GM19452 (cell line): ENCODE measurements at regions not wholly inside any gene's neighbourhood (a gene's known extent, or its start where the extent isn't known, plus 50 kb on each side); places are given as distances from the start of the nearest gene placed in this dataset.
"Not testable (repeated sequence)": the region's sequence is repeated elsewhere in the genome, so short reads cannot be mapped to it uniquely, and the experiment has no call there.

ENCODE experiments used
- ATAC-seq: cut with Tn5 transposase; IDR thresholded peaks from one replicate; pipeline ENCODE4 v1.9.1; 2021; ENCODE audit not compliant: unreplicated experiment

DNA sequence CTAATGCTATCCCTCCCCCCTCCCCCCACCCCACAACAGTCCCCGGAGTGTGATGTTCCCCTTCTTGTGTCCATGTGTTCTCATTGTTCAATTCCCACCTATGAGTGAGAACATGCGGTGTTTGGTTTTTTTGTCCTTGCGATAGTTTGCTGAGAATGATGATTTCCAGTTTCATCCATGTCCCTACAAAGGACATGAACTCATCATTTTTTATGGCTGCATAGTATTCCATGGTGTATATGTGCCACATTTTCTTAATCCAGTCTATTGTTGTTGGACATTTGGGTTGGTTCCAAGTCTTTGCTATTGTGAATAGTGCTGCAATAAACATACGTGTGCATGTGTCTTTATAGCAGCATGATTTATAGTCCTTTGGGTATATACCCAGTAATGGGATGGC lies 133.7 kb upstream of the ANK3 start:
- ATAC-seq, result not testable (repeated sequence)

DNA sequence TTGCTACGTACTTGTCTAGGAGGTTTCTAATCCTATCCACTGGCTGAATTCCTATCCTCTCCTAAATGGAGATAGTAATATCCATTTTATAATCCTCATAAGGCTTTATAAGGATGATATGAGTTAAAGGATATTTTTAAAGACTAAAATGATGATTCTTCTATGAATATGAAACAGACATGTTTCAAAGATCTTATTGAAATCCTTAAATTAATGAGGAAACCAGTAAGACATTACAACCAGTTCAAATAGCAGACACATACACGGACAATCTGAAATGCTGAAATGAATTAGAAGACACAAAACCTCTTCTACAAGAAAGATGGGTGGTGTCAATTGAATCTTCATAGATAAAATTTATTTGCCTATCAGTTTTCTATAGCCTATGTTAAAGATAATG lies 132.9 kb upstream of the ANK3 start:
- ATAC-seq, result no peak

DNA sequence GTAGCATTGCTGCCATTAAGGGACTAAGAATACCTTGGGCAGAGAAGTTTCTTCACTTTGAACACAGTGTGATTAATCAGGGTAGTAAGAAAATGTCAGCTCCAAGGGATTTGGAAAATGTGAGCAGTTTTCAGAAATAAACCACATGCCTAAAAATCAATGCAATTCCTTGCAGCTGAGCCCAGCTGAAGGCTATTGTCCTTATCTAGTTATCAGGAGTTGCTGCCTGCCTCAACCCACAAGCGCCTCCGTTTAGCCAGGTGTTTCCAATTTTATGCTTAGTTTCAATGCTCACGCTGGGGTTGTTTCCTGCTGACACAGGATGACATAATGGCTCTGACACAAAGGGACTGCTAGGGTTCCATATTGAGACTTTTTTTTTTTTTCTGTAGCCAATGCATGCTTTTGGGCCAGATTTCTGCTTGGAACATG lies 132.3 kb upstream of the ANK3 start:
- no peak for ATAC-seq

DNA sequence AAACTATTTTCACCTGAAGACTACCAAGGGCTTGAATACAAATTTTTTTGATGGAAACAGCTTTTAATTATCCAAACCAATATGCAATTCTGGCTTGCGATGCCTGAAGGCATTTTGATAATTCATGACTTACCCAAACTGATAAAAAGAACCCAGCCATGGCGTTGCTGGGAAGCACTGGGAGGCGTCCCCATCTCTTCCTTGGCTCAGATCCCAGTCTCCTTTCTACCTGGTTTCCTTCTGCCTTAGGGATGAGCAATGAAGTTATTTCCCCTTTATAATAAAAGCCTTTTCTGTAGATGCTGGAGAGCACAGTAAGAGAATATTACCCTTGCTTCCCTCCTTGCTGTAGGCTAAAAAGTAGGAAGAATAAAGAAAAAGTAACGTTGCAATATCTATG lies 129.1 kb upstream of the ANK3 start:
- no peak for ATAC-seq

DNA sequence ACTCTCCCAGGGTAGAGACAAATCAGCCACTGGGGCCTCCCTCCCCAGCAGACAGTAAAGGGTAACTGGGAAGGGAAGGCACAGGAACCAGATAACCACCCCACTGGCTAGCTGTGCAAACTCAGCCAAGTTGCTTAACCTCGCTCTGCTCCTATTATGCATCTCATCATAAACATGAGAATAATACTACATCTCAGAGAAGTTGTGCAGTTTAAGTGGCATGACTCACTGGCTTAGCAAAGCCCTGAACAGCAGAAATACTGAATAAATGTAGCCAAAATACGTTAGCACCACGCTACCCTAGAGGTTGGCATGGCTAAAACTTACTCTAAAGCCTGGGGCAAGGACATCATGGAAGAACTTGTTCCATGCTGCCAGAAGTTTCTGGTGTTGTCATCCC lies 128.1 kb upstream of the ANK3 start:
- no peak for ATAC-seq

DNA sequence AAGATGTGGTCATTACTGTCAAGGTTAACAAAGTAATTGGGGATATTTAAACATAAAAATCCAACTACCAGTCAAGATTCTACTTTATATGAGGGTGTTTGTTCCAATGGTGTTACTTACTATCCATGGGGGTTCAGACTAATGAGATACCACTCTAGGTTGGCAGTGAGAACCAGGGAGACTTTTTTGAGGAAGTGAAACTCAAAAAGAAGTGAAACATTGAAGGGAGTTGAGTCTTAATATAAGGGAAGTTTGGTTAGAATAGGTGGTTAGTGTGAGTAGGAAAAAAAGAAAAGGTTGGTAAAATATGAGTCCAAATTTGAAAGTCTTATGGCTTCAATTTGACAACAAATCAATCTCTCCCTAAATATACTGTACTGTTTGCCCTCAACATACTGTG lies 123.6 kb upstream of the ANK3 start:
- peak; percentile 63 for ATAC-seq

DNA sequence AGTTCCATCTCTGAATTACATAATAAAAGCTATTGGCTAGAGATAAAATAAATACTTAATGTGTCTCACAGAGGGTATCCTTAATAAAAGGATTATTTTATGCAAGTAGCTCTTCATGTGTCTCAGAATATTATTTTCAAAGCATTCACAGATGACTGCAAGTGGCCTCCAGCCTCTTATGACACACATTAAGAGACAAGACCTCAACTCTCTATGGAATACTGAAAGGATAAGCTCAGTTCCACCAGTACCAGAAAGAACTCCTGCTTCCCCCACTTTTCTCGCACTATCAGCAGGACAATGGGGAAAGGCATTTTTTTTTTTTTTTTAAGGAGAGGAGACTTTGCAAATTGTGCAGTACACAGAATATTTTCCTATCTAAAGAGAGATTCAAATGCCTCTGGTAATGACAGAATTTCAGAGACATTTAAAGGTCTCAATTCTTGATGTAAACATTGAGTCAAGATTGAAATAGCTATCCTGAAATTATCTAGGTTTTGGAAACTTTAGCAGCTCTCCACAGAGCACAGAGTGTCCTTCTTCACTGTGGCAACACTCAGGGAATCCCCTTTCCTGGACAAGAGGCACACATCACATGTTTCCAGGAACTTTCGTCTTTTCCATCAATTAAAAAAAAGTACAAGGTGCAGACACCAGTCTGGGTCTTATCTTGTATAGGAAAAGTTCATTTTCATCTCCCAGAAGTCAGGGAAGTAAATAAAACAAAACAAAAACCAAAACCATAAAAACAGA lies 122.0 kb upstream of the ANK3 start:
- no peak for ATAC-seq

DNA sequence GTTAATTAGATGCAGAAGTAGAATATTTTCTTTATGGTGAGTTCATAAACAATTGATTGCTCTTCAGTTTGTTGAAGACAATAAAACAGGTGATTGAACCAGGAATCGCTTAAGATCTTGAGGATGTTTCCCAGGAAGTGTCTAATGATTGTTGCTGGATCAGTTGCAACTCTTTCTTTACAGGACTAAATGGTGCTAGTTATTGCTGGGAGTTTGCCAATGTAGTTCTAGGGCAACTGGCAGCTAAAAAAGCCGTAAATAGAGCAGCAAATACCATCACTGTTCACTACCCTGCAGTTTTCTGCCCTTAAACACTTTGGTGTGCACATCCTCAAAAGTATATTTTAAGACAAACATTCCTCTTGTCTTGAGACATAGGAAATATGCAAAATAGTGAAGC lies 119.2 kb upstream of the ANK3 start:
- no peak for ATAC-seq

DNA sequence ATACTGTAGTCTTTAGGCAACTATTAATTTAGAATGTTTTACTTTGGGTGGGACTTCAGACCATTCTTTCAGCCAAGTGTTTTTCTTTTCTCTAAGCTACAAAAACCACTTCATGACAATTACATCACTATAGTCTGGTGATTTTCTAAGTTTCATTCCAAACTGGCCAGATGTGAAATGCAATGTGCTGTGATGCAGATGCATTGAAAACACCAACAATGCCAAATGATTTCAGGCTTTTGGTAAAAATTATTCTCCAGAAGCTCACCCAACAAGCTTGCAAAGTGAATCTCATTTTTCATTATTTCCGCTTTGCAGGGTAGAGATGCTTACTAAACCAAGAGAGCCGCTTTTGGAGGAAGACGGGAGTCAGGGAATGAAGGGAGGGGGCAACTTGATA lies 118.4 kb upstream of the ANK3 start:
- no peak for ATAC-seq

DNA sequence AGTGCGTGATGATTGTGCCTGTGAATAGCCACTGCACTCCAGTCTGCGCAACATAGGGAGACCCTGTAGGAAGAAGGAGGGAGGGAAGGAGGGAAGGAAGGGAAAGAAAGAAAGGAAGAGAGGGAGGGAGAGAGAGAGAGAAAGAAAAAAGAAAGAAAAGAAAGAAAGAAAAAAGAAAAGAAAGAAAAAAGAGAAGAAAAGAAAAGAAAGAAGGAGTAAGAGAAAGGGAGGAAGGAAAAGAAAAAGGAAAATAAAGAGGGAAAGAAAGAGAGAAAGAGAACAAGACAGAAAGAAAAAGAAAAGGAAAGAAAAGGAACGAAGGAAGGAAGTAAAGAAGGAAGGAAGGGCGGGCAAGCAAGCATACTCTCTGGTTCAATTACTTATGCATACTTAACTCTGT lies 112.9 kb upstream of the ANK3 start:
- no peak for ATAC-seq

DNA sequence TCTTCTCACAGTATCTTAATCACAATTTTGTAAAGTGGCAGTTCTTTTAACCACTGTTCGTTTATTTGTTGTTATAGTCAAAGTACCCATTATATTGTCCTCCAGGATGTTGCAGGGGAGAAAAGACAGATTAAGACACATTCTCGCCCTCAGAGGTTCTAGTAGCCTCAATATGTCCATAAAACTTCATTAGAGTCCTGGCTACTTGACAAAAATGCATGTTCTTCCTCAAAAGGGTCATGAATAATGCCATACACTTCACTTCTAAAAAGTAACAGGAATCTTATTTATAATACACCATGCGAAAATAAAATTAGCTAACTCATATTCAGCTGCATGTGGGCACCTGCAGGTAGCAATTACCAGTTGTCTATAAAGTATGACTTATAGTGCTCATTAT lies 109.3 kb upstream of the ANK3 start:
- no peak for ATAC-seq

DNA sequence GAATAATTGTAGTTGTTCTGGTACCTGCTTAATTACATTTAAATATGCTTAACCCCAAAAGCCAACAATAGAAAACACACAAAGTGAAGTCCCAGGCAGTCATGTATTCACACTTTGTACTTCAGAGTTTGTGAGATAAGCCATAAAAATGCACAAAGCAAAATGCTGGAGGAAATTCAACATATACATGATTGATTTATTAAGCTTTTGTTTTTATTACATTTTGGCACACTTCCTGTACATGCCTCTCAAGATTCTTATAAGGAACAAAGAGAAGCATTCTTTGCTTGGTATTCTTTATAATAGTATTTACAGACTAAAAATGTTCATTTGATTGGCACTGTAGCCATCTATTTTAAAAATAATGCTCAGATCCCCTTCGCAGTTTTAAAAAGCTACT lies 107.7 kb upstream of the ANK3 start:
- ATAC-seq, result no peak

DNA sequence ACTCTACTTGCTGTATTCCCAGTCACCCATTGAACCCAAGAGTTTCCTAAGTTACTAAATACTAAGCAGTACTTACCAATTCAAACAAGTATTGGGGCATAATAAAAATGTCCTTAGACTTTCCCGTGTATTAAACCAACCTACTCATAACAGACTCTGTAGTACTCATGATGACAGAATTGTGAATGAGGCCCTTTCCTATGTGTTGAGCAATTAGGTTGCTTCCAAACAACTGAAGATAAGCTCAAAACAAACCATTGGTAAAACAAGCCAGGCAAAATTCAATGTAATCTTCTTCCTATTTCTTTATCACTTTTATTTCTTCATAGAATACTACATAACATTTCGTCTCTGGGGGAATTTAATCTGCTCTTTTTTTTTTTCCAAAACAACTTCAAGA lies 106.5 kb upstream of the ANK3 start:
- no peak for ATAC-seq

DNA sequence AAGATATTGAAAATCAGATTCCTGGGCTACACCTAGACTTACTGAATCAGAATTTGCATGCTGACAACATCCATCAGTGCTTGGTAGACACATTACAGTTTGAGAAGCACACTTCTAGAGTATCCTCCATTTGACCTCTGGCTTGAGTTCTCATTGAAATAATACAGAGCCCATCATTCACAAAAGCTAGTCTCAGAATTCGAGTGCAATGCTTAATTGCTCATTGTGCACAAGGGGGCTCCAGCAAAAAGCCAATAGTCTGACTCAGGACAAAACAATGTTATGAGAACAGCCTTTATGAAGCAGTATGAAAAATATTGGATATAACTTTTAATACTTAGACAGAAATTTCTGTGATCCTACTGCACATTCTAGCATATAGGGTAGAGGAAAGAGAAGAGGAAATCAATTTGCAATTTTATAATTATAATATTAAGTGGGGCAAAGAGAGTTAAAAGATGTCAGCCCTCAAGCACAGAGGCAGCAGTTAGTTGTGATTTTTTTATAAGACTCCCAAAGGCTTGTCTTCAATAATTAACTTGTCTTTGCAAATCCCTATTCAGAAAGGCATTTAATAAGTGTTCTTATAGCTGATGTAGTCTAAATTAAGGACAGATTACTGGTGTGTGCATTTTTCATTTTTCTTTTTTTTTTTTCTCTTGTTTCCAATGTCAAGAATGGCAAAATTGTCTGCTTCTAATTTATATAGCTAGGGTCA lies 105.8 kb upstream of the ANK3 start:
- ATAC-seq, result no peak

DNA sequence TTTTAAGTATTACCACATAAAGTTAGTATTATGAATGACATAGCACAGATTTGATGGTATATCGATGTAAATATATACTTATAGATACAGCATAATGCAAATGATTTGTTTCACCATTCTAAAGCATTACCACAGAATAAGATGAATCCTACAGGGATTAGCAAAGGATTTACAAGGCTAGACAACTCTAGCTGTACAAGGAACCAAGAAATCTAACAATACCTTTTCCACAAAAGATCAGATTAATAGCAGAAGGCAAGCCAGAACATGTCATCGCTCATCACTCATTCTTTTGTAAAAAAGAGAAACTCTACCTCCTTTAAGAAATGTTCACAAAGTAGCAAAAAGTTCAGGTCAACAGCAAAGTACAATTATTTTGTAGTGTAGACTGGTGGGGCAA lies 105.1 kb upstream of the ANK3 start:
- ATAC-seq, result no peak

DNA sequence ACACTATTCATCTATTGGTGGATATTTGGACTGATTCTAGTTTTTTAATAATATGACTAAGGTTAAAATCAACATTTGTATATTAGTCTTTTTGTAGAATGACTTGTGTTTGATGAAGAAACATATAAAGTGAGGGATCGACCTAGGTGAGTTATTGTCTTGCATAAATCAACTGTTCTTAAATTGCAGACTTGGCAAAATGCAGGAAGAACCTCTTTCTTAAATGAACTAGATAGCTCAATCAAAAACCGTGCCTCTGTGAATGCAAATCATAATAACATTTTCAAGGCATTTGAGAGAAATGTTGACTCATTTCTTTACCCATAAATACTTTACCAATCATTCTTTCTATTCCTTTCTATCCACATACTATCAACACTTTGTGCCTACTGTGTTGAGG lies 101.5 kb upstream of the ANK3 start:
- no peak for ATAC-seq

DNA sequence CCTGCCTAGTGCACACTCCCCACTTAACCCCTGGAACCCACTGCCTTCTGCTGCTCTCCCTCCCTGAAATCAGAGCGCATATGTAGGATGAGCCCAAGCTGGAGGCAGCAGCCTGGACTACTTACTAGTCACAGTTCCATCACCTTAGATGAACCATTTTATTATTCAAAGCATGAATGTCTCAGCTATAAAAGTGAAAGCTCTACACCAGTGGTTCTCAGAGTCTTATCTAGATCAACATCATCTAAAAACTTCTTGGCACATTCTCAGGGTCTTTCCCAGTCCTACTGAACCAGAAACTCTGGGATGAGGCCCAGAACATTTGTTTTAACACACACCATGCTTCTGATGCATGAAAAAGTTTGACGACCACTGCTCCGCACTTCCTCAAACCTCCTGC lies 100.3 kb upstream of the ANK3 start:
- no peak for ATAC-seq

DNA sequence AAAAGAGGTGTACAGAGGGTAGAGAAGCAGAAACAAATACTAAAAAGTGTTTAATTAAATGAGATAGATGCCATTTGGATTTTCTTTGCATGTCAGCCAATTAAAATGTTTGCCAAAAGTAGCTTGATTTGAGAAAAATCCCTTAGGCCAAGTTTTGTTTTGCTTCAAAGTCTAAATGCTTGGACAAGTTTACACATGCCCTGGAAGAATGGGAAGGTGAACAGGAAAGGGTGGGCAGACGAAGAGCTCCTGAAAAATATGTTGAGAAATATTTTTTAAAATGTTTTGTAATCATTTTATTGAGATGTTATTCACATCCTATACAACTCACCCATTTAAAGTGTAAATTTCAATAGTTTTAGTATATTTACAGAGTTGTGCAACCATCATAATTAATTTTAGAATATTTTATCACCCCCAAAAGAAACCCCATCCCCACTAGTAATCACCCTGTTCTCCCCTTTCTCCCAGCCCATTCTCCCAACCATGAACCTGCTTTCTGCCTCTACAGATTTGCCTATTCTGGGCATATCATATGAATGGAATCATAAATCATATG lies 98.5 kb upstream of the ANK3 start:
- ATAC-seq, result no peak

DNA sequence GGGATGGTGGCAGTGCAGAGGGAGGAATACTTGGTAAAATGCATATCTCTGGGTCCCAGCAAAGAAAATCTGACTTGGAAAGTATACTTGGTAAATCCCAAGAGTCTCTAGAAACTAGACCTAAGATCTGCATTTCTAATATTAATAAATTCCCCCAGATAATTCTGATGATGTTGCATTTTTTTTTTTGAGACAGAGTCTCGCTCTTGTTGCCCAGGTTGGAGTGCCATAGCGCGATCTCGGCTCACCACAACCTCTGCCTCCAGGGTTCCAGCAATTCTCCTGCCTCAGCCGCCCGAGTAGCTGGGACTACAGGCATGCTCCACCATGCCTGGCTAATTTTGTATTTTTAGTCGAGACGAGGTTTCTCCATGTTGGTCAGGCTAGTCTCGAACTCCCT lies 97.9 kb upstream of the ANK3 start:
- ATAC-seq, result no peak

DNA sequence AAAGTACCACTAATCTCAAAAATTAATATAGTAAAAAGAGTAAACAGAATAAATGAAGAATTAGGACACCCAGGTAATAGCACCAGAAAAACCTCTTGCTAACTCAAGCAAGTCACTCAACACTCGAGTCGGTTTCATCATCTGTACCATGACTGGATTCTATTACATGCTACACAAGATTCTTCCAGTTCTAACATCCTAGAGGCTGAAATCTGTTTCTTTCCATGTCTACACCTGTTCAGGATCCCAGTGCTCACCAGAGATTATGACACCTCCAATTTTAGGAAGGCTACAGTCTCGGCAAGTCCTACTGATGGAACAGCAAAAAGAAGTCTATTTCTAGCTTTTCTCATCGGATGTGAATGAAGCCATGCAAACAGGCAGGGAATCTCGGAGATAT lies 95.3 kb upstream of the ANK3 start:
- ATAC-seq, result no peak

DNA sequence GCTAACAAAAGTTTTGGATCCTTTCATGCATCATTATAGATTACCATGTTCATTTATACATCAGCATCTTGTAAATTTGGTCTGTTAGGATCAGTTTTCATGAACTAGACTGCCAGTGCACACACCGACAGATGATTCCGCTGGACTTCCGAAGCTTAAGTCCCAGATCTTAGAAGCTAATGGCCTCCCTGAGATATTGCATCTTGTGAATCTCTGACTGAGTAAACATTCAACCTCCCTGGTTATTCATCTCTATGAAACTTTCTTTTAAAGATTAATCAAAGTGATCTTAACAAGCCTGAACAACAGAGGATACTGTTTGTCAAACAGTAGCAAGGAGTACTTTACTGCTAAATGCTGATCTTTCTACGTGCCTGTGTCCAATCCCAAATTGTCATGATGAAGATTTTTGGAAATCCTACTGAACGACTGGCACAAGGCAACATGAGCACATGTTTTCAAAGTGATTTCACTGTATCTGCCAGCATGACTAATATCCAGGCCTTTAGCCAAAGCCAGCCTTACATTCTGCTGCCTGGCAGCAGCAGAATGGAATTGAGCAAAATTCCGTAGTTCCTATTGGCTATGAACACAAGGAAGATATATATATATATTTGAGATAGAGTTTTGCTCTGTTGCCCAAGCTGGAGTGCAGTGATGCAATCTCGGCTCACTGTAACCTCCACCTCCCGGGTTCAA lies 91.3 kb upstream of the ANK3 start:
- ATAC-seq, result no peak
